Osteoblast (primary cell): ENCODE measurements at regions not wholly inside any gene's neighbourhood (a gene's known extent, or its start where the extent isn't known, plus 50 kb on each side); places are given as distances from the start of the nearest gene placed in this dataset.

ENCODE experiments used
- DNase-seq: peaks from one replicate; pipeline ENCODE4 v3.0.0; 2011; ENCODE audit warnings: low spot score, mixed read lengths; ENCODE audit not compliant: insufficient read length; ENCODE audit errors: missing footprints
- H2AFZ ChIP-seq: 2 replicates; pipeline ENCODE4 v1.6.0; 2011; ENCODE audit warnings: mild to moderate bottlenecking, low read length
- H3K27ac ChIP-seq: 2 replicates; pipeline ENCODE4 v1.5.1; 2011; ENCODE audit warnings: mild to moderate bottlenecking, low read depth, low read length, moderate library complexity
- H3K27me3 ChIP-seq: 2 replicates; pipeline ENCODE4 v1.6.0; 2012; ENCODE audit warnings: mild to moderate bottlenecking, control low read depth, inconsistent platforms, low read length, moderate library complexity; ENCODE audit not compliant: insufficient read depth
- H3K36me3 ChIP-seq: 2 replicates; pipeline ENCODE4 v1.5.1; 2011; ENCODE audit warnings: mild to moderate bottlenecking, low read length, control low read depth, moderate library complexity; ENCODE audit not compliant: insufficient read depth
- H3K4me1 ChIP-seq: 2 replicates; pipeline ENCODE4 v1.5.1; 2011; ENCODE audit warnings: mild to moderate bottlenecking, low read length, control low read depth, moderate library complexity; ENCODE audit not compliant: insufficient read depth
- H3K4me2 ChIP-seq: 2 replicates; pipeline ENCODE4 v1.6.0; 2011; ENCODE audit warnings: mild to moderate bottlenecking, low read length; ENCODE audit not compliant: insufficient read depth
- H3K4me3 ChIP-seq: fragments of 200-600 bp; sonication (generic); 3 replicates; pipeline ENCODE4 v1.5.1; 2012; ENCODE audit warnings: mild to moderate bottlenecking, low read length, inconsistent platforms; ENCODE audit not compliant: insufficient read depth
- H3K79me2 ChIP-seq: 2 replicates; pipeline ENCODE4 v1.6.0; 2012; ENCODE audit warnings: mild to moderate bottlenecking, low read length, control low read depth, inconsistent platforms; ENCODE audit not compliant: insufficient read depth
- H3K9me3 ChIP-seq: 2 replicates; pipeline ENCODE4 v1.5.1; 2011; ENCODE audit warnings: low read depth, low read length, control low read depth
- H4K20me1 ChIP-seq: 2 replicates; pipeline ENCODE4 v1.6.0; 2012; ENCODE audit warnings: mild to moderate bottlenecking, low read length, control low read depth; ENCODE audit not compliant: insufficient read depth
- CTCF ChIP-seq: IDR thresholded peaks from 2 replicates; pipeline ENCODE4 v1.5.1; 2011; ENCODE audit warnings: mild to moderate bottlenecking, low read depth, low read length, moderate library complexity; ENCODE audit errors: extremely low read depth

GRCh38 chr22:48135592-48135991 lies 1373.1 kb downstream of the TBC1D22A start:
- TF ChIP-seq CTCF = no peak
- H4K20me1 ChIP-seq = no peaks in the 10 kb centered on the region
- no peak overlapping the region for H3K4me3 ChIP-seq
- no peak overlapping the region for H2AFZ ChIP-seq
- no peak for DNase-seq
- H3K79me2 ChIP-seq = no peaks in the 10 kb centered on the region
- no peaks in the 10 kb centered on the region for H3K4me1 ChIP-seq
- no peaks in the 10 kb centered on the region for H3K27me3 ChIP-seq
- no peaks in the 10 kb centered on the region for H3K36me3 ChIP-seq
- H3K27ac ChIP-seq = no peak overlapping the region
- H3K4me2 ChIP-seq = no peak overlapping the region
- H3K9me3 ChIP-seq = no peaks in the 10 kb centered on the region

GRCh38 chr22:48125416-48125815 lies 1363.0 kb downstream of the TBC1D22A start:
- Histone ChIP-seq H3K36me3 (no peaks in the 10 kb centered on the region), H3K4me3 (no peak overlapping the region), H3K4me2 (no peak overlapping the region), H4K20me1 (no peaks in the 10 kb centered on the region), H3K27ac (no peak overlapping the region), H3K9me3 (no peaks in the 10 kb centered on the region), H3K4me1 (no peaks in the 10 kb centered on the region), H3K27me3 (no peaks in the 10 kb centered on the region), H2AFZ (no peak overlapping the region), H3K79me2 (no peaks in the 10 kb centered on the region)
- no peak for DNase-seq
- no peak for TF ChIP-seq CTCF

DNA sequence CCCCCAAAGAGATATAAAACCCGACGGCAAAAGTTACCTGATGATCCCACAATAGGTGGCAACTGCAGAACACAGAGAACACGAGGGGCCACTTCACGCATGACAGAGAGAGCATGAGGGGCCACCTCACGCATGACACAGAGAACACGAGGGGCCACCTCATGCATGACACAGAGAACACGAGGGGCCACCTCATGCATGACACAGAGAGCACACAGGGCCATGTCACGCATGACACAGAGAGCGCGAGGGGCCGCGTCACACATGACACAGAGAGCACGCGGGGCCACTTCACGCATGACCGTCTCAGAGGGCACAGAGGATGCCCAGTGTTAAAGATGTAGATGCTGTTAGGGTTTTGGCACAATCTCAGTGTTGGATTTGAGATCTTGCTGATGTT lies 1359.5 kb downstream of the TBC1D22A start:
- Histone ChIP-seq H4K20me1 (no peaks in the 10 kb centered on the region), H3K27ac (no peak overlapping the region), H3K4me2 (no peak overlapping the region), H3K4me3 (no peak overlapping the region), H3K79me2 (no peaks in the 10 kb centered on the region), H3K4me1 (no peaks in the 10 kb centered on the region), H2AFZ (no peak overlapping the region), H3K36me3 (no peaks in the 10 kb centered on the region), H3K27me3 (no peaks in the 10 kb centered on the region), H3K9me3 (peaks cover 5% of the 10 kb centered on the region)
- DNase-seq = no peak
- no peak for TF ChIP-seq CTCF

DNA sequence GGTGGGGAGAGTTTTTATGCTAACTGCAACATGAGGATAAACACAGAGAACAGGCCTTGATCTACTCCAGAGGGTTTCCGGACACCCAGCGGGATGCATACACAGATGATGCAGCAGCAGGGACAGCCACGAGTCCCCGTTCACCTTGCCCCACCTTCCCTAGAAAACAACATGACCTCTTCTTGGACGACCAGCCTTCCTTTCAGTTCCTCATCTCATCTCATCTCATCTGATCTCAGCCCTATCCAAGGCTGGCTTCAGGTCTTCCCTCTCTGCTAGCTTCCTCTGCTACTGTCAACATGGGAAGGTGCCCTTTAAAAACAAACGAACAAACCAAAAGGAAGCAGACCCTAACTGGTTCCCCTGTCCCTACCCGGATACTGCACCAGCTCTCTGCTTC lies 1356.2 kb downstream of the TBC1D22A start:
- Histone ChIP-seq H3K9me3 (peaks cover 5% of the 10 kb centered on the region), H3K79me2 (no peaks in the 10 kb centered on the region), H3K4me3 (no peak overlapping the region), H3K4me1 (no peaks in the 10 kb centered on the region), H3K36me3 (no peaks in the 10 kb centered on the region), H3K27me3 (no peaks in the 10 kb centered on the region), H3K4me2 (no peak overlapping the region), H3K27ac (no peak overlapping the region), H2AFZ (no peak overlapping the region), H4K20me1 (no peaks in the 10 kb centered on the region)
- no peak for DNase-seq
- TF ChIP-seq CTCF = no peak
